ENCODE measurements at regions not wholly inside any gene's neighbourhood (a gene's known extent, or its start where the extent isn't known, plus 50 kb on each side); places are given as distances from the start of the nearest gene placed in this dataset.

DNA sequence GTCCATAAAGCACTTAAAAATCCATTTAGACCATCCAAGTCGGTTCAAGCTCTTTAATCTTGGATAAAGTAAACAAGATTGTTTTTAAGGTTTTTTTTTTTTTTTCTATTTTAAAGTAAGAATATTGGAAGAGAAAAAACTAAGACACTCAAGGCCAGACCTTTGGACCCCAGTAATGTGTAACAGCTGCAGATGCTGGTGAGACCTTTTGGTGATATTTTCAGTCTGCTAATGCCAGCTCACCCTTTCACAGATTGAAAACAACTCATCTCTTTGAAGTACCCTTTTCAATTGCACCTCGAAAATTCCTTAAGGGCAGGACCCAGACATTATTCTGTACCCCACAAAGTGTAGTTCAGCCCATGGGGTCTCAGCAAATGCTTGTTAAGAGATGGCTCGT is 260.7 kb upstream of the CTNNB1 start:
- TF ChIP-seq GABPA (IDR thresholded peaks at IDR 0.05; ENCODE audit: low read depth) = no peak
- no peak for TF ChIP-seq SPI1 (IDR thresholded peaks at IDR 0.05; ENCODE audit: borderline replicate concordance, low read depth)
- TF ChIP-seq, protein P1, sequence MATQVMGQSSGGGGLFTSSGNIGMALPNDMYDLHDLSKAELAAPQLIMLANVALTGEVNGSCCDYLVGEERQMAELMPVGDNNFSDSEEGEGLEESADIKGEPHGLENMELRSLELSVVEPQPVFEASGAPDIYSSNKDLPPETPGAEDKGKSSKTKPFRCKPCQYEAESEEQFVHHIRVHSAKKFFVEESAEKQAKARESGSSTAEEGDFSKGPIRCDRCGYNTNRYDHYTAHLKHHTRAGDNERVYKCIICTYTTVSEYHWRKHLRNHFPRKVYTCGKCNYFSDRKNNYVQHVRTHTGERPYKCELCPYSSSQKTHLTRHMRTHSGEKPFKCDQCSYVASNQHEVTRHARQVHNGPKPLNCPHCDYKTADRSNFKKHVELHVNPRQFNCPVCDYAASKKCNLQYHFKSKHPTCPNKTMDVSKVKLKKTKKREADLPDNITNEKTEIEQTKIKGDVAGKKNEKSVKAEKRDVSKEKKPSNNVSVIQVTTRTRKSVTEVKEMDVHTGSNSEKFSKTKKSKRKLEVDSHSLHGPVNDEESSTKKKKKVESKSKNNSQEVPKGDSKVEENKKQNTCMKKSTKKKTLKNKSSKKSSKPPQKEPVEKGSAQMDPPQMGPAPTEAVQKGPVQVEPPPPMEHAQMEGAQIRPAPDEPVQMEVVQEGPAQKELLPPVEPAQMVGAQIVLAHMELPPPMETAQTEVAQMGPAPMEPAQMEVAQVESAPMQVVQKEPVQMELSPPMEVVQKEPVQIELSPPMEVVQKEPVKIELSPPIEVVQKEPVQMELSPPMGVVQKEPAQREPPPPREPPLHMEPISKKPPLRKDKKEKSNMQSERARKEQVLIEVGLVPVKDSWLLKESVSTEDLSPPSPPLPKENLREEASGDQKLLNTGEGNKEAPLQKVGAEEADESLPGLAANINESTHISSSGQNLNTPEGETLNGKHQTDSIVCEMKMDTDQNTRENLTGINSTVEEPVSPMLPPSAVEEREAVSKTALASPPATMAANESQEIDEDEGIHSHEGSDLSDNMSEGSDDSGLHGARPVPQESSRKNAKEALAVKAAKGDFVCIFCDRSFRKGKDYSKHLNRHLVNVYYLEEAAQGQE (IDR thresholded peaks at IDR 0.05; ENCODE audit: insufficient replicate concordance, low read depth) = no peak
- TF ChIP-seq, protein P2, sequence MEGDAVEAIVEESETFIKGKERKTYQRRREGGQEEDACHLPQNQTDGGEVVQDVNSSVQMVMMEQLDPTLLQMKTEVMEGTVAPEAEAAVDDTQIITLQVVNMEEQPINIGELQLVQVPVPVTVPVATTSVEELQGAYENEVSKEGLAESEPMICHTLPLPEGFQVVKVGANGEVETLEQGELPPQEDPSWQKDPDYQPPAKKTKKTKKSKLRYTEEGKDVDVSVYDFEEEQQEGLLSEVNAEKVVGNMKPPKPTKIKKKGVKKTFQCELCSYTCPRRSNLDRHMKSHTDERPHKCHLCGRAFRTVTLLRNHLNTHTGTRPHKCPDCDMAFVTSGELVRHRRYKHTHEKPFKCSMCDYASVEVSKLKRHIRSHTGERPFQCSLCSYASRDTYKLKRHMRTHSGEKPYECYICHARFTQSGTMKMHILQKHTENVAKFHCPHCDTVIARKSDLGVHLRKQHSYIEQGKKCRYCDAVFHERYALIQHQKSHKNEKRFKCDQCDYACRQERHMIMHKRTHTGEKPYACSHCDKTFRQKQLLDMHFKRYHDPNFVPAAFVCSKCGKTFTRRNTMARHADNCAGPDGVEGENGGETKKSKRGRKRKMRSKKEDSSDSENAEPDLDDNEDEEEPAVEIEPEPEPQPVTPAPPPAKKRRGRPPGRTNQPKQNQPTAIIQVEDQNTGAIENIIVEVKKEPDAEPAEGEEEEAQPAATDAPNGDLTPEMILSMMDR (IDR thresholded peaks at IDR 0.05; ENCODE audit: insufficient read depth, low read length) = no peak
- no peak for TF ChIP-seq POLR2AphosphoS5 (IDR thresholded peaks at IDR 0.05; ENCODE audit: low read depth)
- no peak overlapping the region for H3K4me3 ChIP-seq (replicated peaks; ENCODE audit: insufficient read depth, low read length)
- no peaks in the 10 kb centered on the region for H3K27me3 ChIP-seq (ENCODE audit: insufficient read depth, poor library complexity, severe bottlenecking)
- H3K27ac ChIP-seq (replicated peaks) = no peak overlapping the region
- DNase-seq (ENCODE audit: low read depth in 1 of 2, low spot score in 1 of 2) = no peak

DNA sequence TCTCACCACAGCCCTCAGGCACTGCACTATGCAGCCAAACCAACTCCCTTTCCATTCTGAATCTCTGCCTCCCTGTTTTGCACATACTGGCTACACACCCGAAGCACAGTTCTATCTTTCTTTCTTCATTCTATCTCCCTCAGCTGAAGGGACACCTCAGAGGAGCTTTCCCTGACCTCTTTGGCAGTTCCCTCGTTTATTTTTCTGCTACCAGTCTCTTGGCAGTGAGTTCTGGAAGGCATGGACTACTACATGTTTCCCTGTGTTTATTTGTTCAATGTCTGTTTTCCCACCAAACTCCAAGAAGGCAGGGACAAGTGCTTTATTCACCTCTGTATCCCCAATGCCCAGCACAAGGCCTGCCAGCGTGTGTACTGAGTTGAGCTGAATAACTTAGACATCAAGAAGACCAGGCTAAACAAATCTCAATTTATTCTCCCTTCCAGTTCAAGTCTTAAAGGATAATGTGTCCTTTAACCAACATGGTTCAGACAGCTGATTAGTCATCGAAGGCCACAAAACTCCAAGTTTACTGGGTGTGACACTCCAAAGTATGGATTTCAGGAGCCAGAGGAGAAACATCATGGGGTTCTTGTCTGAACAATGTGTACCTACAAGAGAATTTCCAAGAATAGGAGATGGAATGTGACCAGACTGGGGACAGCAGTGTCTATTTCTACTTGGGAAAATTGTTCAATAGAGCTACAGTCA is 260.1 kb upstream of the CTNNB1 start:
- H3K27me3 ChIP-seq (ENCODE audit: insufficient read depth, poor library complexity, severe bottlenecking) = no peaks in the 10 kb centered on the region
- no peak overlapping the region for H3K27ac ChIP-seq (replicated peaks)
- no peak for DNase-seq (ENCODE audit: low read depth in 1 of 2, low spot score in 1 of 2)
- H3K4me3 ChIP-seq (replicated peaks; ENCODE audit: insufficient read depth, low read length) = no peak overlapping the region
- TF ChIP-seq POLR2AphosphoS5 (IDR thresholded peaks at IDR 0.05; ENCODE audit: low read depth) (no peak), GABPA (IDR thresholded peaks at IDR 0.05; ENCODE audit: low read depth) (no peak), SPI1 (IDR thresholded peaks at IDR 0.05; ENCODE audit: borderline replicate concordance, low read depth) (no peak)
- TF ChIP-seq, protein P2 (IDR thresholded peaks at IDR 0.05; ENCODE audit: insufficient read depth, low read length) = no peak
- TF ChIP-seq, protein P1 (IDR thresholded peaks at IDR 0.05; ENCODE audit: insufficient replicate concordance, low read depth) = no peak

DNA sequence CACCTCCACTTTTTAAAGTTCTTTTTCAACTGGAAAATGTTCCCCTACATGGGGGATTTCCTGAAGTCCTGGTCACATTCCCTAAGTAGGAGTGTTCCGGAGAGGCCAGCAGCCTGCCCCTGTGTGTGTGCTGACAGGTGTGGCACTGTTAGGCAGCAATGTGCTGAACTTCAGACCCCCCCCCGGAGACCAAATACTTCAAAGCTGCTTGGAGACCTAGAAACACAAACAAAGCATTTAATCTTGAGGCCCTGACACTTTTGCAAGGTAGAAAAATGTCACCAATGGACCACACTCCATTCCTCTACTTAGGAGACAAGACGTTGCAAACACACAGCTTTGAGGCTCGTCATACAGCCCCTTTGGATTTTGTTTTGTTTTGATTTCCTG is 259.6 kb upstream of the CTNNB1 start:
- Histone ChIP-seq H3K27ac (replicated peaks) (no peak overlapping the region), H3K4me3 (replicated peaks; ENCODE audit: insufficient read depth, low read length) (no peak overlapping the region), H3K27me3 (ENCODE audit: insufficient read depth, poor library complexity, severe bottlenecking) (no peaks in the 10 kb centered on the region)
- TF ChIP-seq SPI1 (IDR thresholded peaks at IDR 0.05; ENCODE audit: borderline replicate concordance, low read depth) = no peak
- TF ChIP-seq, protein P1 (IDR thresholded peaks at IDR 0.05; ENCODE audit: insufficient replicate concordance, low read depth) = no peak
- no peak for TF ChIP-seq GABPA (IDR thresholded peaks at IDR 0.05; ENCODE audit: low read depth)
- TF ChIP-seq POLR2AphosphoS5 (IDR thresholded peaks at IDR 0.05; ENCODE audit: low read depth) = no peak
- TF ChIP-seq, protein P2 (IDR thresholded peaks at IDR 0.05; ENCODE audit: insufficient read depth, low read length) = no peak
- no peak for DNase-seq (ENCODE audit: low read depth in 1 of 2, low spot score in 1 of 2)
